ENCODE measurements at regions not wholly inside any gene's neighbourhood (a gene's known extent, or its start where the extent isn't known, plus 50 kb on each side); places are given as distances from the start of the nearest gene placed in this dataset.

GRCh38 chr13:86788616-86789015 is 882.6 kb upstream of the SLITRK5 start:
- no peak for TF ChIP-seq GATA3 (IDR thresholded peaks at IDR 0.05; ENCODE audit: low read depth, low read length)
- no peak for TF ChIP-seq GATA2 (IDR thresholded peaks at IDR 0.05; ENCODE audit: low read depth, low read length)
